Gastroesophageal sphincter (tissue), 3 donors: ENCODE measurements at regions not wholly inside any gene's neighbourhood (a gene's known extent, or its start where the extent isn't known, plus 50 kb on each side); places are given as distances from the start of the nearest gene placed in this dataset.

Experiments used
- CTCF ChIP-seq, 4 experiments: fragments of 200-600 bp in 2 of 4; fragments of 450-650 bp in 2 of 4; sonication (generic) in 1 of 4; IDR thresholded peaks; one replicate each; pipeline ENCODE4 v1.5.1; 2017 to 2019; ENCODE audit warnings: antibody characterized with exemption in 4 of 4, mild to moderate bottlenecking in 2 of 4, moderate library complexity in 2 of 4
- EP300 ChIP-seq: sonication (generic); formaldehyde crosslinking; IDR thresholded peaks from one replicate; pipeline ENCODE4 v1.6.1; 2017; ENCODE audit warnings: antibody characterized with exemption, mild to moderate bottlenecking
- POLR2A ChIP-seq, 2 donors: fragments of 450-650 bp; IDR thresholded peaks; one replicate each; pipeline ENCODE4 v1.6.1; 2017; ENCODE audit warnings: antibody characterized with exemption in 2 of 2, mild to moderate bottlenecking in 2 of 2, moderate library complexity in 1 of 2

- TF ChIP-seq CTCF (IDR thresholded peaks at IDR 0.05) = no peak
- TF ChIP-seq EP300 = no peak
- TF ChIP-seq POLR2A (IDR thresholded peaks at IDR 0.05) = no peak
Observed at GRCh38 chr5:53246042-53246836, 136.7 kb upstream of the MOCS2 start.
